ENCODE measurements at regions not wholly inside any gene's neighbourhood (a gene's known extent, or its start where the extent isn't known, plus 50 kb on each side); places are given as distances from the start of the nearest gene placed in this dataset.
A peak's percentile ranks its signal among the peaks of the same experiment; 100 is the strongest.

- DNase-seq = no peak
- H3K4me3 ChIP-seq = no peak overlapping the region
- H3K4me1 ChIP-seq = peaks cover 9 to 41% (median 29%) of the 10 kb centered on the region in 4 donors
- H3K36me3 ChIP-seq = no peaks in the 10 kb centered on the region
- intact Hi-C loops (cut with DNase I; ENCODE audit: low total_unique reads) = no loop called here
- no peaks in the 10 kb centered on the region for H3K9me3 ChIP-seq
- peak overlapping the region in 2 of 5 donors; percentile 46 to 56 for H3K27ac ChIP-seq
- WGBS, 5 donors = 79 to 86% (median 82%) methylated on average over 19 of the region's 19 CpGs
- no peaks in the 10 kb centered on the region for H3K27me3 ChIP-seq
- TF ChIP-seq CTCF (IDR thresholded peaks at IDR 0.05) (no peak), EP300 (IDR thresholded peaks at IDR 0.05) (no peak), POLR2AphosphoS5 (IDR thresholded peaks at IDR 0.05) (no peak), POLR2A (IDR thresholded peaks at IDR 0.05) (no peak)
These were observed 223.2 kb upstream of the GSE1 start for GRCh38 chr16:85389679-85390470.

- no peaks in the 10 kb centered on the region for H3K36me3 ChIP-seq
- DNase-seq = peak; percentile 62 to 88
- TF ChIP-seq EP300 (IDR thresholded peaks at IDR 0.05) = no peak
- no peak for TF ChIP-seq CTCF (IDR thresholded peaks at IDR 0.05)
- peak in 1 of 3 donors; percentile 48 for TF ChIP-seq POLR2AphosphoS5 (IDR thresholded peaks at IDR 0.05)
- TF ChIP-seq POLR2A (IDR thresholded peaks at IDR 0.05) = no peak
- intact Hi-C loops (cut with DNase I; ENCODE audit: low total_unique reads) = no loop called here
- 28 to 71% (median 53%) methylated on average over 22 to 24 of the region's 24 CpGs for WGBS, 5 donors
- H3K27me3 ChIP-seq = no peaks in the 10 kb centered on the region
- no peaks in the 10 kb centered on the region for H3K9me3 ChIP-seq
- peak overlapping the region in 2 of 5 donors; percentile 46 to 56 for H3K27ac ChIP-seq
- no peak overlapping the region for H3K4me3 ChIP-seq
- peaks cover 17 to 41% (median 29%) of the 10 kb centered on the region in 4 donors for H3K4me1 ChIP-seq
These were observed 222.5 kb upstream of the GSE1 start for GRCh38 chr16:85390511-85391174.

- TF ChIP-seq POLR2AphosphoS5 (IDR thresholded peaks at IDR 0.05) (no peak), EP300 (IDR thresholded peaks at IDR 0.05) (no peak), CTCF (IDR thresholded peaks at IDR 0.05) (no peak), POLR2A (IDR thresholded peaks at IDR 0.05) (no peak)
- peaks cover 23 to 44% (median 34%) of the 10 kb centered on the region in 4 donors for H3K4me1 ChIP-seq
These were observed 221.9 kb upstream of the GSE1 start for GRCh38 chr16:85391175-85391707.

GRCh38 chr16:85391769-85392583 lies 221.1 kb upstream of the GSE1 start:
- 74 to 90% (median 82%) methylated on average over 8 to 11 of the region's 11 CpGs for WGBS, 5 donors
- TF ChIP-seq POLR2A (IDR thresholded peaks at IDR 0.05) (no peak), CTCF (IDR thresholded peaks at IDR 0.05) (no peak), EP300 (IDR thresholded peaks at IDR 0.05) (no peak), POLR2AphosphoS5 (IDR thresholded peaks at IDR 0.05) (no peak)
- Histone ChIP-seq H3K27ac (peak overlapping the region in 1 of 5 donors; percentile 23), H3K36me3 (no peaks in the 10 kb centered on the region), H3K9me3 (no peaks in the 10 kb centered on the region), H3K4me3 (no peak overlapping the region), H3K27me3 (no peaks in the 10 kb centered on the region), H3K4me1 (peaks cover 27 to 51% (median 39%) of the 10 kb centered on the region in 4 donors)
- intact Hi-C loops (cut with DNase I; ENCODE audit: low total_unique reads) = no loop called here
- no peak for DNase-seq

More at GRCh38 chr16:85391175-85391707, 221.9 kb upstream of the GSE1 start:
- no peak overlapping the region for H3K4me3 ChIP-seq
- no peak for DNase-seq
- no peaks in the 10 kb centered on the region for H3K36me3 ChIP-seq
- H3K27me3 ChIP-seq = no peaks in the 10 kb centered on the region
- peak overlapping the region in 2 of 5 donors; percentile 46 to 56 for H3K27ac ChIP-seq
- intact Hi-C loops (cut with DNase I; ENCODE audit: low total_unique reads) = no loop called here
- 76 to 87% (median 84%) methylated on average over 14 of the region's 14 CpGs for WGBS, 5 donors
- H3K9me3 ChIP-seq = no peaks in the 10 kb centered on the region
